GM23338 (cell line): ENCODE measurements at regions not wholly inside any gene's neighbourhood (a gene's known extent, or its start where the extent isn't known, plus 50 kb on each side); places are given as distances from the start of the nearest gene placed in this dataset.

Experiments used
- ATAC-seq: fragments of 200-7000 bp; cut with Tn5 transposase; 3 replicates; pipeline ENCODE4 v1.9.1; 2020
- DNase-seq: peaks from one replicate; pipeline ENCODE4 v3.0.0-alpha.2; 2015; ENCODE audit warnings: low spot score
- H2AFZ ChIP-seq: fragments of 200-600 bp; sonication (generic); 2 replicates; pipeline ENCODE4 v1.8.0; 2016; ENCODE audit warnings: antibody characterized with exemption, mild to moderate bottlenecking, moderate library complexity
- H3F3A ChIP-seq: fragments of 200-600 bp; sonication (generic); replicated peaks from 2 replicates; pipeline ENCODE4 v1.8.0; 2017; ENCODE audit warnings: antibody characterized with exemption, mixed run types, low read depth
- H3K27ac ChIP-seq: fragments of 200-600 bp; sonication (generic); 2 replicates; pipeline ENCODE4 v1.6.1; 2016; ENCODE audit warnings: low read depth
- H3K27me3 ChIP-seq: fragments of 200-600 bp; sonication (generic); 2 replicates; pipeline ENCODE4 v1.8.0; 2016; ENCODE audit warnings: mild to moderate bottlenecking, mixed run types, moderate library complexity; ENCODE audit not compliant: insufficient read depth
- H3K36me3 ChIP-seq: fragments of 200-600 bp; sonication (generic); 2 replicates; pipeline ENCODE4 v1.8.0; 2016; ENCODE audit warnings: mild to moderate bottlenecking; ENCODE audit not compliant: insufficient read depth
- H3K4me1 ChIP-seq: fragments of 200-600 bp; sonication (generic); 2 replicates; pipeline ENCODE4 v1.8.0; 2016; ENCODE audit warnings: mild to moderate bottlenecking, moderate library complexity; ENCODE audit not compliant: insufficient read depth
- H3K4me2 ChIP-seq: fragments of 200-600 bp; sonication (generic); 2 replicates; pipeline ENCODE4 v1.7.1; 2017; ENCODE audit warnings: mixed run types
- H3K4me3 ChIP-seq: fragments of 200-600 bp; sonication (generic); 2 replicates; pipeline ENCODE4 v1.6.1; 2016; ENCODE audit warnings: mixed run types
- H3K79me2 ChIP-seq: fragments of 200-600 bp; sonication (generic); replicated peaks from 2 replicates; pipeline ENCODE4 v1.8.0; 2017; ENCODE audit warnings: mild to moderate bottlenecking; ENCODE audit not compliant: insufficient read depth
- H3K9me2 ChIP-seq: fragments of 200-600 bp; sonication (generic); 2 replicates; pipeline ENCODE4 v1.8.0; 2017; ENCODE audit not compliant: insufficient read depth
- H4K20me1 ChIP-seq: fragments of 200-600 bp; sonication (generic); replicated peaks from 2 replicates; pipeline ENCODE4 v1.8.0; 2017; ENCODE audit warnings: mild to moderate bottlenecking; ENCODE audit not compliant: insufficient read depth
- H3K27ac Mint-ChIP-seq: 2 replicates; pipeline ENCODE4 v1.8.0; 2020; ENCODE audit warnings: inconsistent platforms, mild to moderate bottlenecking, moderate library complexity, mixed read lengths
- H3K27me3 Mint-ChIP-seq: 3 replicates; pipeline ENCODE4 v1.8.0; 2022; ENCODE audit warnings: low read depth, mild to moderate bottlenecking, moderate library complexity, mixed read lengths, inconsistent platforms; ENCODE audit not compliant: insufficient read depth, poor library complexity
- H3K36me3 Mint-ChIP-seq: 3 replicates; pipeline ENCODE4 v1.8.0; 2021; ENCODE audit warnings: low read depth, mild to moderate bottlenecking, inconsistent platforms, moderate library complexity, mixed read lengths
- H3K4me1 Mint-ChIP-seq: 3 replicates; pipeline ENCODE4 v1.8.0; 2020; ENCODE audit warnings: mild to moderate bottlenecking, inconsistent platforms, mixed read lengths
- H3K4me3 Mint-ChIP-seq: 3 replicates; pipeline ENCODE4 v1.8.0; 2021; ENCODE audit warnings: moderate library complexity, mild to moderate bottlenecking, inconsistent platforms, mixed read lengths
- H3K9me3 Mint-ChIP-seq: 3 replicates; pipeline ENCODE4 v1.8.0; 2020; ENCODE audit warnings: moderate library complexity, mild to moderate bottlenecking, inconsistent platforms, mixed read lengths
- CREB1 ChIP-seq: fragments of 250-450 bp; sonication (Bioruptor Pico); IDR thresholded peaks from 2 replicates; pipeline ENCODE4 v1.5.0; 2020; ENCODE audit warnings: low read depth, mild to moderate bottlenecking, moderate library complexity
- CTCF ChIP-seq, 2 experiments: fragments of 200-600 bp in 1 of 2; sonication (generic) in 1 of 2; conservative IDR thresholded peaks; 2 replicates each; pipeline versions ENCODE4 v1.5.1 to v1.6.1; 2016 to 2017; ENCODE audit warnings: antibody characterized with exemption in 2 of 2, low read depth in 2 of 2, mild to moderate bottlenecking in 2 of 2, moderate library complexity in 1 of 2
- EZH2 ChIP-seq: fragments of 200-600 bp; sonication (generic); IDR thresholded peaks from one replicate; pipeline ENCODE4 v1.8.0; 2017; ENCODE audit warnings: antibody characterized with exemption, mild to moderate bottlenecking, low read depth; ENCODE audit not compliant: unreplicated experiment
- EZH2phosphoT487 ChIP-seq: fragments of 200-600 bp; sonication (generic); IDR thresholded peaks from one replicate; pipeline ENCODE4 v1.8.1; 2018; ENCODE audit warnings: antibody characterized with exemption; ENCODE audit not compliant: unreplicated experiment
- JUNB ChIP-seq: IDR thresholded peaks from one replicate; pipeline ENCODE4 v1.6.1; 2016; ENCODE audit warnings: antibody characterized with exemption; ENCODE audit not compliant: unreplicated experiment
- NANOG ChIP-seq: IDR thresholded peaks from 2 replicates; pipeline ENCODE4 v1.6.1; 2016; ENCODE audit warnings: antibody characterized with exemption, borderline replicate concordance
- POLR2AphosphoS5 ChIP-seq: IDR thresholded peaks from 2 replicates; pipeline ENCODE4 v1.6.1; 2016; ENCODE audit warnings: antibody characterized with exemption, low read depth
- REST ChIP-seq: IDR thresholded peaks from one replicate; pipeline ENCODE4 v1.6.1; 2018; ENCODE audit warnings: antibody characterized with exemption; ENCODE audit not compliant: unreplicated experiment
- STAT1 ChIP-seq: IDR thresholded peaks from one replicate; pipeline ENCODE4 v1.6.1; 2016; ENCODE audit warnings: antibody characterized with exemption; ENCODE audit not compliant: unreplicated experiment
- ZNF114 ChIP-seq: fragments of 250-450 bp; sonication (Bioruptor Pico); IDR thresholded peaks from 2 replicates; pipeline ENCODE4 v1.5.0; 2020; ENCODE audit warnings: mild to moderate bottlenecking, moderate library complexity
- ZNF331 ChIP-seq: fragments of 250-450 bp; sonication (Bioruptor Pico); IDR thresholded peaks from 2 replicates; pipeline ENCODE4 v1.5.0; 2020; ENCODE audit warnings: low read depth, mild to moderate bottlenecking, moderate library complexity
- ZNF462 ChIP-seq: fragments of 250-450 bp; sonication (Bioruptor Pico); IDR thresholded peaks from 2 replicates; pipeline ENCODE4 v1.5.0; 2020; ENCODE audit warnings: mild to moderate bottlenecking, moderate library complexity
- TF ChIP-seq, protein P1 (sequence below): IDR thresholded peaks from 2 replicates; pipeline ENCODE4 v1.6.1; 2016; ENCODE audit warnings: antibody characterized with exemption

DNA sequence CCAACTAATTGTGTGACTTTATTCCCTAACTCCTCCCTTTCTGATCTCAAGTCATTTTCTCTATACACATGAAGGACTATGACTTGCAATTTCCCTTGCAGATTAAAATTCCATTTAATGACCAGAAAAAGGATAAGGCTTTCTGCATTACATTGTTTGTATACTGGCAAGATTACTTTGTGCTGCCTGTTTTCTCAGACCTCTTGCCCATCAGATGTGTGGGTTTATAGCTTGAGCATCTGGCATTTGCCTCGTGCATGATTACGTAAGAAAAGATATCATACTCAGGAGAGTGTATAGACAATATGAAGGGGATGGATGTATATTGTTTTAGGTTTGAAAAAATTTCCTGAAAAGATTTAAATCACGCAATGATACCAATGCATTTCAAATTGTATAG lies 593.8 kb upstream of the SLIT2 start:
- DNase-seq, result no peak
- no peaks in the 10 kb centered on the region for H3K79me2 ChIP-seq
- H3K27me3 ChIP-seq, result no peaks in the 10 kb centered on the region
- H3K4me3 ChIP-seq, result no peak overlapping the region
- H3K9me2 ChIP-seq, result no peaks in the 10 kb centered on the region
- Mint-ChIP-seq H3K4me1 (peaks cover 4% of the 10 kb centered on the region; the same call in 2 of the 3 replicates), H3K36me3 (no peaks in the 10 kb centered on the region), H3K9me3 (no peaks in the 10 kb centered on the region), H3K27ac (no peak overlapping the region), H3K27me3 (no peaks in the 10 kb centered on the region), H3K4me3 (no peak overlapping the region)
- no peak for ATAC-seq
- no peaks in the 10 kb centered on the region for H3K4me1 ChIP-seq
- H3K27ac ChIP-seq, result no peak overlapping the region
- no peak overlapping the region for H3K4me2 ChIP-seq
- H3K36me3 ChIP-seq, result no peaks in the 10 kb centered on the region
- peak overlapping the region; percentile 24; the same call in 1 of the 2 replicates for H2AFZ ChIP-seq
- H3F3A ChIP-seq, result no peaks in the 10 kb centered on the region
- no peak for TF ChIP-seq REST
- no peak for TF ChIP-seq STAT1
- no peak for TF ChIP-seq ZNF462 (CRISPR knock-in tag)
- TF ChIP-seq CREB1, result no peak
- no peak for TF ChIP-seq EZH2phosphoT487
- no peak for TF ChIP-seq ZNF331
- TF ChIP-seq, protein P1, sequence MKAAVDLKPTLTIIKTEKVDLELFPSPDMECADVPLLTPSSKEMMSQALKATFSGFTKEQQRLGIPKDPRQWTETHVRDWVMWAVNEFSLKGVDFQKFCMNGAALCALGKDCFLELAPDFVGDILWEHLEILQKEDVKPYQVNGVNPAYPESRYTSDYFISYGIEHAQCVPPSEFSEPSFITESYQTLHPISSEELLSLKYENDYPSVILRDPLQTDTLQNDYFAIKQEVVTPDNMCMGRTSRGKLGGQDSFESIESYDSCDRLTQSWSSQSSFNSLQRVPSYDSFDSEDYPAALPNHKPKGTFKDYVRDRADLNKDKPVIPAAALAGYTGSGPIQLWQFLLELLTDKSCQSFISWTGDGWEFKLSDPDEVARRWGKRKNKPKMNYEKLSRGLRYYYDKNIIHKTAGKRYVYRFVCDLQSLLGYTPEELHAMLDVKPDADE, result no peak
- no peak for TF ChIP-seq NANOG
- TF ChIP-seq EZH2, result no peak
- TF ChIP-seq POLR2AphosphoS5, result no peak
- no peak for TF ChIP-seq ZNF114
- TF ChIP-seq JUNB, result no peak
- TF ChIP-seq CTCF (conservative IDR thresholded peaks at IDR 0.05; ENCODE audit: low read depth in 2 of 2), result no peak
- H4K20me1 ChIP-seq, result no peaks in the 10 kb centered on the region
